Duodenal mucosa (tissue), 2 donors: ENCODE measurements at regions not wholly inside any gene's neighbourhood (a gene's known extent, or its start where the extent isn't known, plus 50 kb on each side); places are given as distances from the start of the nearest gene placed in this dataset.
"Not testable (repeated sequence)": the region's sequence is repeated elsewhere in the genome, so short reads cannot be mapped to it uniquely, and the experiment has no call there.

ENCODE experiments used
- H3K27ac ChIP-seq: one replicate; pipeline ENCODE4 v1.7.0; 2013; ENCODE audit warnings: low read depth, low read length
- H3K27me3 ChIP-seq, 2 donors: one replicate each; pipeline ENCODE4 v1.7.0; 2013; ENCODE audit warnings: low read length in 2 of 2, control low read depth in 1 of 2; ENCODE audit not compliant: insufficient read depth in 2 of 2, control insufficient read depth in 1 of 2
- H3K36me3 ChIP-seq, 2 donors: one replicate each; pipeline ENCODE4 v1.7.0; 2013; ENCODE audit warnings: low read length in 2 of 2, control low read depth in 1 of 2; ENCODE audit not compliant: insufficient read depth in 2 of 2, control insufficient read depth in 1 of 2
- H3K4me1 ChIP-seq, 2 donors: one replicate each; pipeline ENCODE4 v1.7.0; 2013; ENCODE audit warnings: low read length in 2 of 2, control low read depth in 1 of 2; ENCODE audit not compliant: insufficient read depth in 2 of 2, control insufficient read depth in 1 of 2
- H3K4me3 ChIP-seq, 2 donors: one replicate each; pipeline ENCODE4 v1.7.0; 2013; ENCODE audit warnings: low read length in 2 of 2, low read depth in 1 of 2
- H3K9ac ChIP-seq, 2 donors: one replicate each; pipeline ENCODE4 v1.7.0; 2013; ENCODE audit warnings: low read length in 2 of 2, low read depth in 1 of 2
- H3K9me3 ChIP-seq, 2 donors: one replicate each; pipeline ENCODE4 v1.7.0; 2013; ENCODE audit warnings: low read length in 2 of 2, control low read depth in 1 of 2; ENCODE audit not compliant: control insufficient read depth in 1 of 2

DNA sequence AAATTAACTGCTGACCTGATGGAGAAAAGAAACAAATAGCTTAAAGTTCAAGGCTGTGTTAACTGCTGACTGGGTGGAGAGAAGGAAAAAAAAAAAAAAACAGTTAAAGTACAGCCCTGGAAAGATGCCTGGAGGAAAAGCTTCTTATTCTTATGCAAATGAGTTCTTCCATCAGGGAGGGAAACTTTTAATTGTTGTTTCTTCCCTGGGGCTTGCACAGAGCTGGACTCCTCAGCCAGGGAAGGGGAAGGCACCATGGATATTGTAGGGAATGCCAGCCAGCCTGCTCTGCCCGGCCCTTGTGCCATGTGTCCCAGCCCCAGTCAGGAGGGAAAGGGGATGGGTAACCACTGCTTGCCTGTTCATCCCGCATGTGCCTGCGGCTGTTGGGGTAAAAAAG is 833.1 kb upstream of the CRIM1 start:
- Histone ChIP-seq H3K36me3 (no peaks in the 10 kb centered on the region), H3K4me1 (no peaks in the 10 kb centered on the region), H3K9me3 (peaks cover 6 to 10% of the 10 kb centered on the region in 2 donors), H3K4me3 (no peak overlapping the region), H3K27ac (no peak overlapping the region), H3K9ac (no peak overlapping the region), H3K27me3 (no peaks in the 10 kb centered on the region)

DNA sequence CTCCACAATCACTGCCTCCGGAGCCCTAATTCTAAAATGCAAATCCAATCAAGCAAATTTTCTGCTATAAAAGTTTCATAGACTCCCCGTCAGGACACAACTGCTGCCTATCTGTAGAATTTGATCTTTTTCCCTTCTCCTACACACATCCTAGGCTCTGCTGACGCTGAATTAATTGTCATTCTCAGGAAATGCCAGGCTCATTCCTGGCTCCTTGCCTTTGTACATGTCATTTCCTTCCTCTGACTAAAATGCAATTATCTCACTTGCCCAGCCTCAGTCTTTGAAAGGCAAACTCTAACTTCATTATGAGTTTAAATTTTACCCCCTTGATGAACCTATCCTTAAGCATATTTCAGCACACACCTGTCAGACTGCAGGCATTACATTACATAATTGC is 844.9 kb upstream of the CRIM1 start:
- Histone ChIP-seq H3K4me1 (no peaks in the 10 kb centered on the region), H3K36me3 (no peaks in the 10 kb centered on the region), H3K9me3 (peaks cover 0 to 6% of the 10 kb centered on the region in 2 donors), H3K9ac (no peak overlapping the region), H3K27ac (no peak overlapping the region), H3K27me3 (no peaks in the 10 kb centered on the region), H3K4me3 (no peak overlapping the region)

DNA sequence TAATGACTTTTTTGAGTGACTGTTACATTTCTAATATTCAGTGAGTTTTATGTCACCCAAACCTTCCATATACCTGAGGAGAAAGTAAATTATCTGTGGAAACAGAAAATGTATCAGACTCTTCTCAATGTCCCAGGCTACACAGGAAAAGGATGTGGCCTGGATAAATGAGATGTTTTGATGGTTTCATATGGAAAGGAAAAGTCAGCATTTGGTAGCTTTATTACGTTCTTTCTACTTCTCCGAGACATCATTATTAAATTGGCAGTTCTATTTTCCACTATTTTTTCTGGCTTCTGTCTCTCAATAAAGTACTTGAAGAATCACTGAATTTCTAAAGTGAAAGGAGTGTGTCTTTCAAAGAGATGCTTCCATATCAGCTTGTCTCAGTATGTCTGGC is 847.0 kb upstream of the CRIM1 start:
- H3K9me3 ChIP-seq, result peaks cover 0 to 6% of the 10 kb centered on the region in 2 donors
- H3K27ac ChIP-seq, result no peak overlapping the region
- no peaks in the 10 kb centered on the region for H3K4me1 ChIP-seq
- no peaks in the 10 kb centered on the region for H3K36me3 ChIP-seq
- no peak overlapping the region for H3K9ac ChIP-seq
- H3K27me3 ChIP-seq, result no peaks in the 10 kb centered on the region
- no peak overlapping the region for H3K4me3 ChIP-seq

DNA sequence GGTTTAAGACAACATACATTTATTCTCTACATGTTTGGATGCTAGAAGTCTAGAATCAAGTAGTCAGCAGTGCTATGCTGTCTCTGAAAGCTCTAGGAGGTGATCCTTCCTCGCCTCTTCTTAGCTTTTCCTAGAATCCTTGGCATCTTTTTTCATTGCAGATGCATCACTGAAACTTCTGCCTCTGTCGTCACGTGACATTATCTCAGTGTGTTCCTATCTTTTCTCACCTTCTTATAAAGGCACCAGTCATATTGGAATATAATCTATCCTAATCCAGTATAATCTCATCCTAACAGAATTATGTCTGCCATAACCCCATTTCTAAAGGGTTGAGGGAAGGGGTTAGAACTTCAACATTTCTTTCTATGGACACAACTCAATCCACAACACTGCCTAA is 851.2 kb upstream of the CRIM1 start:
- no peak overlapping the region for H3K27ac ChIP-seq
- no peaks in the 10 kb centered on the region for H3K4me1 ChIP-seq
- no peaks in the 10 kb centered on the region for H3K36me3 ChIP-seq
- no peak overlapping the region for H3K4me3 ChIP-seq
- H3K9ac ChIP-seq, result no peak overlapping the region
- no peaks in the 10 kb centered on the region for H3K27me3 ChIP-seq
- peaks cover 0 to 6% of the 10 kb centered on the region in 2 donors for H3K9me3 ChIP-seq

DNA sequence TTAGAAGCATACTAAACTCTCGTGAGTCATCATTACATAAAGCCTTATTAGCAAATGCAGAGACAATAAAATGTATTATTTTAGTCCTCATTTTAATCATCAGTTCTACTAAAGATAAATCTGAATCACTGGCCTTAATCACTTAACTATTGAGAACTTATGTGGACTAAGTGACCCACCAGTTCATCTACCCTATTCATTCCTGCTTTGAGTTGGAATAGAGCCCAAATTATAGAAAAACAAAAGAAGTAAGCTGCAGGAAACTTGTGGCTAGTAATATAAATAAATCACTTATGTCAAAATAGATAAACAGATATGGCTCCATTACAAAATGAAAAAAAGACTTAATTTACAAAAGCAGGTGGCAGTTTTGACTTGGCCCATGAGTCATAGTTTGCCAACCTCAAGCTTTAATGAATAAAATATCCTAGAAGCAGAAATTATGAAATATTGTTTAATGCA is 851.8 kb upstream of the CRIM1 start:
- peaks cover 0 to 6% of the 10 kb centered on the region in 2 donors for H3K9me3 ChIP-seq
- no peak overlapping the region for H3K9ac ChIP-seq
- H3K4me3 ChIP-seq, result no peak overlapping the region
- no peaks in the 10 kb centered on the region for H3K4me1 ChIP-seq
- H3K36me3 ChIP-seq, result no peaks in the 10 kb centered on the region
- no peaks in the 10 kb centered on the region for H3K27me3 ChIP-seq
- no peak overlapping the region for H3K27ac ChIP-seq

DNA sequence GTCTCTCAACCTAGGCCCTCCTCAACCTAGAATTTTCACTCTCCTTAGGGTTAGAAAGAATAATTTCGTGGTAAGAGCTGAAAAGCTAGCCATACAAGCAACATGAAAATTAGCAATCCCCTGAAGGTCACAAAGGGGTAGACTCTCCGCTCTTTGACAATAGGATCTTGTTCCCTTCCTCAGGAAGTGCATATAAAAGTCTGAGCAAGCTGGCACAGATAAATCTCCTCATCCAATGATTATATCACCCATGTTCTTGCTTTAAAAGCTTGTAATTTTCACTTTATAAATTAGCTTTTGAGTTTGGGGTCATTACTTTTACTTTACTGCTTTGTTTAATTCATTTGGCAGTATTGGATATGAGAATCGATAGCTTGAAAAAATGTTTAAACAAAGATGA is 852.3 kb upstream of the CRIM1 start:
- no peak overlapping the region for H3K4me3 ChIP-seq
- peaks cover 0 to 6% of the 10 kb centered on the region in 2 donors for H3K9me3 ChIP-seq
- no peak overlapping the region for H3K27ac ChIP-seq
- H3K36me3 ChIP-seq, result no peaks in the 10 kb centered on the region
- no peaks in the 10 kb centered on the region for H3K27me3 ChIP-seq
- H3K4me1 ChIP-seq, result no peaks in the 10 kb centered on the region
- no peak overlapping the region for H3K9ac ChIP-seq

DNA sequence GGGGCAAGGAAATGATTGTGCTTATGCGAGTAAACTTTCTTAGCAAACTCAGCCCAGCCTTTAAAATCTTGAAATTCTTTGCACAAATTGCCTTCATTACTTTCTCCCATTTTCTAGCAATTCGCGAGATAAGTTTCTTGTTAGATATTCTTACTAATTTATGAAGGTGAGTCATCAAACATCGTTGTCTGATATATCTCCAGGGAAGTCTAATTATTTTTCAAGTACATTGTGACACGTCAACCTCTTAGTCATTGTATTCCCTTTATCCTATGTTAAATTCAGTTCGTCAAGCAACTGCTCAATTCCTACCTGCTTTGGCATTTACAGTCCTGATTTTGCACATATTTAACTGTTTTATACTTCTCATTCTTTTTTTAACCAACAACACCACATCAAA is 854.5 kb upstream of the CRIM1 start:
- no peaks in the 10 kb centered on the region for H3K27me3 ChIP-seq
- H3K9me3 ChIP-seq, result no peaks in the 10 kb centered on the region
- no peak overlapping the region for H3K27ac ChIP-seq

DNA sequence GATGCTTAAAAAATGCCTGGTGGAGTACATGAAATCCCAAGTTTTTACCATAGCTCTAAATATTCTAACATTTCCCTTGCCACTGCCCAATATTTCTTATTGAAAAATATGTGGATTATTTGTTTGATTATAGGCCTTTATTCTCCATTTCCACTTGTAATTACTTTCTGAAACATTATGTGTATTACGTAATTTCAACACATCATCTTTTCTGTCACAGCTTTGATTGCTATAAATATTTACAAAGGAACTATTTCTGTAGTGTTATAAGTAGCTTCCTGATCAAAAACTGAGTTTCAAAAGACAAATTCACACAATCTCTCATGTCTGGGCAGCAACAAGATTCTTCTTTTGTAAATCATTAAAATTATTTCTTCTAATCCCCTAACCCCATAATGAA is 859.6 kb upstream of the CRIM1 start:
- H3K9ac ChIP-seq, result no peak overlapping the region
- H3K4me1 ChIP-seq, result no peaks in the 10 kb centered on the region
- no peak overlapping the region for H3K27ac ChIP-seq

More for the DNA sequence above, 854.5 kb upstream of the CRIM1 start:
- Histone ChIP-seq H3K4me1 (no peaks in the 10 kb centered on the region), H3K4me3 (no peak overlapping the region), H3K9ac (no peak overlapping the region), H3K36me3 (no peaks in the 10 kb centered on the region)

DNA sequence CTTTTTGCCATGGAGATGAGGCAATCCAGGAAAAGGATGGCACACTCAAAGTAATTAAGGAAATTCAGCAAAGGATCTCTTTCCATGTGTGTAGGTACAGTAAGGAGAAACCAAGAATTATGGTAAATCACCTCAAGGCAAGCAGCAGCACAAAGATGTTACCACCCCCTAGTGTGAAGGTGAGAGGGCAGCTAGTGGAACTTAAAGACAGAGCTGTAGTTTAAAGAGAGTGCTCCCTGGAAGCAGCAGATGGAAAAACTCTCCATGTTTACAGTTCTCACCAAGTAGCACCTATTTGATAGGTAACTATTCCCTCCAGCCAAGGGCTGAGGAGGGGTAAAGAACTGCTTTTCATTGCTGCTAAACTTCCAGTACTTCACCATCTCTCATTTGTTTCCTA is 860.4 kb upstream of the CRIM1 start:
- Histone ChIP-seq H3K27ac (no peak overlapping the region), H3K36me3 (no peaks in the 10 kb centered on the region), H3K27me3 (no peaks in the 10 kb centered on the region), H3K4me3 (no peak overlapping the region), H3K4me1 (no peaks in the 10 kb centered on the region), H3K9me3 (peaks cover 0 to 4% of the 10 kb centered on the region in 2 donors), H3K9ac (no peak overlapping the region)

More for the DNA sequence above, 859.6 kb upstream of the CRIM1 start:
- Histone ChIP-seq H3K36me3 (no peaks in the 10 kb centered on the region), H3K9me3 (peaks cover 0 to 4% of the 10 kb centered on the region in 2 donors), H3K27me3 (no peaks in the 10 kb centered on the region), H3K4me3 (no peak overlapping the region)

DNA sequence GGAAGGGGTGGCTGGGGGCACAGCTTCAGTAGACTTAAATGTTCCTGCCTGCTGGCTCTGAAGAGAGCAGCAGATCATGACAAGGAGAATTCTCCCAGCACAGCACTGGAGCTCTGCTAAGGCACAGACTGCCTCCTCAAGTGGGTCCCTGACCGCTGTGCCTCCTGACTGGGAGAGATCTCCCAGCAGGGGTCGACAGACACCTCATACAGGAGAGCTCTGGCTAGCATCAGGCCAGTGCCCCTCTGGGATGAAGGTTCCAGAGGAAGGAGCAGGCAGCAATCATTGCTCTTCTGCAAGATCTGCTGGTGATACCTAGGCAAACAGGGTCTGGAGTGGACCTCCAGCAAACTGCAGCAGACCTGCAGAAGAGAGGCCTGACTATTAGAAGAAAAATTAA is 877.5 kb upstream of the CRIM1 start:
- not testable (repeated sequence) for H3K9me3 ChIP-seq, H3K9ac ChIP-seq, H3K27ac ChIP-seq, H3K36me3 ChIP-seq, H3K4me3 ChIP-seq, H3K4me1 ChIP-seq, H3K27me3 ChIP-seq

DNA sequence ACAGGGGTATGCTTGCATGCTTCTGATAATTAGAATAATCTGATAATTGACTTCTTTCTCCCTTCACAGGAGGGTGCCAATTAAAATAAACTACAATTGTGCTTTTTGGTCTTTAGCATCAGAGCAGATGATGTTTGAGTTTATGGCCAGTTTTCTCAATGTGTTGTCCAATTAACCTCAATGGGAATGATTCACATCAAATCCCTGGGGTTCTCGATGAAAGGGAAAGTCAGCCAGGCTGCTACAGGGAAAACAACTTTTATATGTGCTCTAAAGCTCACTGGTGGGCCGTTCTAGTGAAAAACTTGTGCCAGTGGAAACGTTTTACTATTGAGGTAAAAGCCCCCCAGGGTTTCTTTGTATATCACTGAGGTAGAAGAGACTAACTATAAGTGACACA is 887.3 kb upstream of the CRIM1 start:
- Histone ChIP-seq H3K27ac (no peak overlapping the region), H3K9ac (no peak overlapping the region), H3K9me3 (no peaks in the 10 kb centered on the region), H3K4me3 (no peak overlapping the region), H3K36me3 (no peaks in the 10 kb centered on the region), H3K27me3 (no peaks in the 10 kb centered on the region), H3K4me1 (no peaks in the 10 kb centered on the region)
